Parathyroid adenoma (tissue), 2 donors: ENCODE measurements at regions not wholly inside any gene's neighbourhood (a gene's known extent, or its start where the extent isn't known, plus 50 kb on each side); places are given as distances from the start of the nearest gene placed in this dataset.

ENCODE experiments used
- H2AFZ ChIP-seq: fragments of 300-600 bp; sonication (generic); one replicate; pipeline ENCODE4 v1.7.0; 2017; ENCODE audit warnings: antibody characterized with exemption, mild to moderate bottlenecking
- H3K27ac ChIP-seq: fragments of 300-600 bp; sonication (generic); one replicate; pipeline ENCODE4 v1.7.0; 2017
- H3K27me3 ChIP-seq: fragments of 300-600 bp; sonication (generic); one replicate; pipeline ENCODE4 v1.7.0; 2017; ENCODE audit warnings: low read length; ENCODE audit not compliant: control insufficient read depth, insufficient read depth
- H3K36me3 ChIP-seq: fragments of 300-600 bp; sonication (generic); one replicate; pipeline ENCODE4 v1.7.0; 2017; ENCODE audit warnings: low read length; ENCODE audit not compliant: control insufficient read depth, insufficient read depth
- H3K4me1 ChIP-seq: fragments of 300-600 bp; sonication (generic); one replicate; pipeline ENCODE4 v1.7.0; 2017; ENCODE audit warnings: control low read depth
- H3K4me2 ChIP-seq: fragments of 300-600 bp; sonication (generic); one replicate; pipeline ENCODE4 v1.7.0; 2017; ENCODE audit warnings: low read length
- H3K4me3 ChIP-seq: fragments of 300-600 bp; sonication (generic); one replicate; pipeline ENCODE4 v1.7.0; 2017; ENCODE audit warnings: low read depth, low read length
- H3K79me2 ChIP-seq: fragments of 300-600 bp; sonication (generic); one replicate; pipeline ENCODE4 v1.7.0; 2017; ENCODE audit warnings: control low read depth
- H3K9ac ChIP-seq: fragments of 300-600 bp; sonication (generic); one replicate; pipeline ENCODE4 v1.7.0; 2017; ENCODE audit warnings: mild to moderate bottlenecking
- H3K9me3 ChIP-seq: fragments of 300-600 bp; sonication (generic); one replicate; pipeline ENCODE4 v1.7.0; 2017; ENCODE audit warnings: low read length; ENCODE audit not compliant: control insufficient read depth
- TF ChIP-seq, protein P1 (sequence below): fragments of 300-600 bp; sonication (generic); IDR thresholded peaks from one replicate; pipeline ENCODE4 v1.7.0; 2017; ENCODE audit warnings: antibody characterized with exemption, mild to moderate bottlenecking
- donor health status: primary hyperparathyroidism.

DNA sequence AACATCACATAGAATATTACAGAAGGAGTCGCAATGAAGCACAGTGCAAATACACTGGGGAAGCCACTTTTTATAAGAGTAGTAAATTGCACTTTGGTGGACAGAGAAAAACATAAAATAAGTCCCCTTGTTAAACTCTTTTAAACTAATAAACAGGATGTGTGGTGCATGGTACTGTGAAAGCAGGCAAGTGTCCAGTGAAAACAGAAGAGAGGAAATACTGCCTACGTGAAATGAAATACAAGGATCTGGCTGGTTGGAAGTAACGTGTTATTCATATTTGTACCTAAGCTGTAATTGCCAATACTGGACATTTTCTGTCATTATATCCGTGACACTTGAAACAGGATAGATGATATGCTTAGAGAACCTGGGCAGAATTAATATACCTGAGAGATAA, 191.9 kb upstream of the SLC27A6 start:
- Histone ChIP-seq H3K79me2 (no peaks in the 10 kb centered on the region), H3K4me3 (no peak overlapping the region), H3K36me3 (no peaks in the 10 kb centered on the region), H2AFZ (no peak overlapping the region), H3K4me1 (no peaks in the 10 kb centered on the region), H3K27me3 (no peaks in the 10 kb centered on the region), H3K4me2 (no peak overlapping the region), H3K27ac (no peak overlapping the region), H3K9ac (no peak overlapping the region), H3K9me3 (no peaks in the 10 kb centered on the region)
- TF ChIP-seq, protein P1, sequence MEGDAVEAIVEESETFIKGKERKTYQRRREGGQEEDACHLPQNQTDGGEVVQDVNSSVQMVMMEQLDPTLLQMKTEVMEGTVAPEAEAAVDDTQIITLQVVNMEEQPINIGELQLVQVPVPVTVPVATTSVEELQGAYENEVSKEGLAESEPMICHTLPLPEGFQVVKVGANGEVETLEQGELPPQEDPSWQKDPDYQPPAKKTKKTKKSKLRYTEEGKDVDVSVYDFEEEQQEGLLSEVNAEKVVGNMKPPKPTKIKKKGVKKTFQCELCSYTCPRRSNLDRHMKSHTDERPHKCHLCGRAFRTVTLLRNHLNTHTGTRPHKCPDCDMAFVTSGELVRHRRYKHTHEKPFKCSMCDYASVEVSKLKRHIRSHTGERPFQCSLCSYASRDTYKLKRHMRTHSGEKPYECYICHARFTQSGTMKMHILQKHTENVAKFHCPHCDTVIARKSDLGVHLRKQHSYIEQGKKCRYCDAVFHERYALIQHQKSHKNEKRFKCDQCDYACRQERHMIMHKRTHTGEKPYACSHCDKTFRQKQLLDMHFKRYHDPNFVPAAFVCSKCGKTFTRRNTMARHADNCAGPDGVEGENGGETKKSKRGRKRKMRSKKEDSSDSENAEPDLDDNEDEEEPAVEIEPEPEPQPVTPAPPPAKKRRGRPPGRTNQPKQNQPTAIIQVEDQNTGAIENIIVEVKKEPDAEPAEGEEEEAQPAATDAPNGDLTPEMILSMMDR = no peak

DNA sequence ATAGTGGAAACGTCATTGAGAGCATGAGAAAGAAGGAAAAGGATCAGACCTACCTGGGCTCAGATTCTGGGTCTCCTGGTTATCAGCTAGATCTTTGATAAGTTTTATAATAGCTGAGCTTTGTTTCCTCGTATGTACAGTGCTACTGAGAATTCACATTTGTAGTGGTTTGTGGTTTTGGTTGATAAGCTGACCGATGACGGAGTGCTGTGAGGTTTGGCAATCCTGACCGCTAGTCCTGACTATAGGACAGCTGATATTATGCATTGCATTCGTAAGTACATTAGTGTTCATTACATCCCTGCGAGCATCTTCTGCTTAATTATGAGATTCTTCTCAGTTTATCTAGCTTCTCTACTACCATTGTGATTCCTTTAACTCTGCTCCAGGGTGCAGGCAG, 190.7 kb upstream of the SLC27A6 start:
- Histone ChIP-seq H3K9ac (no peak overlapping the region), H3K27ac (no peak overlapping the region), H3K27me3 (no peaks in the 10 kb centered on the region), H3K36me3 (no peaks in the 10 kb centered on the region), H3K4me3 (no peak overlapping the region), H2AFZ (no peak overlapping the region), H3K4me1 (no peaks in the 10 kb centered on the region), H3K79me2 (no peaks in the 10 kb centered on the region), H3K4me2 (no peak overlapping the region), H3K9me3 (no peaks in the 10 kb centered on the region)
- TF ChIP-seq, protein P1 = no peak

DNA sequence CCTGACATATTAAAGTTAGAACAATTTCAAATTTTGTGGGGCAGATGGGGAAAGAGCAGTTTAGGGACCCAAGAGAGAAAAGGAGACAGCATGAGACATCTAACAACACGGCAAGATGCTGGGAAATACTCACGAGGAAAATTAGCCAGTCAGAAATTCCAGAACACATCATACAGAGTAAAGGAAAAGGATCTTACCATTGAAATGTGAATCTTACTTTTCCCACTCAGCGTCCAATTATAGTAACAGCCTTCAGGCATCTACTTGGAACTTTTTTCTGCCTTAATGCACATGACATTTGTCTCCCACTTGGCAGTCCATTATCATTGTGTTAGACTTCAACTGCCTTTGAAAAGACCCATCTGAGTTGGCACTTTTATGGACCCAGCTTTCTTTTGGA, 189.7 kb upstream of the SLC27A6 start:
- Histone ChIP-seq H3K4me2 (no peak overlapping the region), H3K27me3 (no peaks in the 10 kb centered on the region), H3K36me3 (no peaks in the 10 kb centered on the region), H3K27ac (no peak overlapping the region), H3K9ac (no peak overlapping the region), H2AFZ (no peak overlapping the region), H3K4me1 (no peaks in the 10 kb centered on the region), H3K4me3 (no peak overlapping the region), H3K79me2 (no peaks in the 10 kb centered on the region), H3K9me3 (no peaks in the 10 kb centered on the region)
- TF ChIP-seq, protein P1 = no peak

DNA sequence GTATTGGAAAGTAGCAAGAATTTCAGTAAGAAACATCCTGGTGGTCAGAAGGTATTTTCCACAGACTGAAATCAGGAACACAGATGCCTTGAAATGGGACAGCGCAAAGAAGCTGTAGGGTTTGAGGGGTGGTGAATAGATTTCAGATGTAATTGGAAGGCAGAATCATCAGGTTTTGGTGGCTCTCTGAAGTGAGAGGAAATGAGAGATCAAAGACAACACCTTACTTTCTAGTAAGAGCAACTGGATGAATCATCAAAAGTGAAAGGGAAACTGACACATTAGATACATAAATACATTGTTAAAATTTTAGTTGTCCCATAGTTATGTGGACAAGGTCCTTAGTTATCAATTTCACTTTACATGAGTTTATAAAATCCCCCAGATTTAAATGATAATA, 188.2 kb upstream of the SLC27A6 start:
- Histone ChIP-seq H3K9me3 (no peaks in the 10 kb centered on the region), H3K9ac (no peak overlapping the region), H3K4me1 (no peaks in the 10 kb centered on the region)

DNA sequence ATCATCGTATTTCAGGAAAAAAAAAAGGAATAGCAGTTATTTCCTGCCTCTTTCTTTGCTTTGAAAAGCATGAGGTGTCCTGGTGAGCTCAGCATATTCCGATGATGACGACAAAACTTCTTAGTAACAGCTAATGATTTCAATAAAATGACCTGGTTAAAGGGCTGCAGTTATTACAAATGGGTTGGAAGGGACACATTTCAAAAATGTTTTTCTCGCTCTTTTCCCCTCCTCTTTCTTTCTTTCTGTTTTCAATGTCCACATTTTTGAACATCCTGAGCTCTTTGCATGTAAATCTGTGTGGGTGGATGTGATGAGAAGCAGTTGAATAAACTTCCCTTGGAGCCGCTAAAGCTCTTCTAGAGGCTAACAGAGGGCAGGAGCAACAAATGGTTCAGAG, 186.8 kb upstream of the SLC27A6 start:
- TF ChIP-seq, protein P1 = no peak
- no peaks in the 10 kb centered on the region for H3K79me2 ChIP-seq
- H3K36me3 ChIP-seq = no peaks in the 10 kb centered on the region
- no peak overlapping the region for H3K4me3 ChIP-seq
- H3K9me3 ChIP-seq = no peaks in the 10 kb centered on the region
- H3K9ac ChIP-seq = no peak overlapping the region
- no peak overlapping the region for H2AFZ ChIP-seq
- no peak overlapping the region for H3K4me2 ChIP-seq
- no peak overlapping the region for H3K27ac ChIP-seq
- no peaks in the 10 kb centered on the region for H3K27me3 ChIP-seq
- H3K4me1 ChIP-seq = no peaks in the 10 kb centered on the region

More for the DNA sequence above, 188.2 kb upstream of the SLC27A6 start:
- TF ChIP-seq, protein P1 = no peak
- Histone ChIP-seq H3K4me3 (no peak overlapping the region), H3K79me2 (no peaks in the 10 kb centered on the region), H3K27me3 (no peaks in the 10 kb centered on the region), H2AFZ (no peak overlapping the region), H3K27ac (no peak overlapping the region), H3K36me3 (no peaks in the 10 kb centered on the region), H3K4me2 (no peak overlapping the region)
